SK-N-MC (cell line): ENCODE measurements at regions not wholly inside any gene's neighbourhood (a gene's known extent, or its start where the extent isn't known, plus 50 kb on each side); places are given as distances from the start of the nearest gene placed in this dataset.

Experiments
- EZH2 ChIP-seq: fragments of 200-600 bp; sonication (generic); IDR thresholded peaks from one replicate; pipeline ENCODE4 v1.6.1; 2017; ENCODE audit warnings: antibody characterized with exemption
- FOXP2 ChIP-seq: optimal IDR thresholded peaks from 2 replicates; pipeline ENCODE3; 2011; ENCODE audit warnings: mild to moderate bottlenecking, moderate library complexity; ENCODE audit not compliant: insufficient read depth; ENCODE audit errors: extremely low read length, control extremely low read depth
- POLR2AphosphoS5 ChIP-seq: IDR thresholded peaks from 2 replicates; pipeline ENCODE4 v1.6.1; 2012; ENCODE audit warnings: mild to moderate bottlenecking, low read depth, low read length, borderline replicate concordance

GRCh38 chr20:24331939-24332338 lies 137.5 kb upstream of the SYNDIG1 start:
- no peak for TF ChIP-seq EZH2
- TF ChIP-seq POLR2AphosphoS5, result no peak
- TF ChIP-seq FOXP2, result no peak
